HFF-Myc (cell line): ENCODE measurements at regions not wholly inside any gene's neighbourhood (a gene's known extent, or its start where the extent isn't known, plus 50 kb on each side); places are given as distances from the start of the nearest gene placed in this dataset.

Experiments
- DNase-seq: peaks from one replicate; pipeline ENCODE4 v3.0.0-alpha.2; 2011; ENCODE audit warnings: low read depth; ENCODE audit errors: extremely low read depth
- H3K4me3 ChIP-seq: replicated peaks from 2 replicates; pipeline ENCODE4 v1.5.1; 2011; ENCODE audit warnings: low read depth, mild to moderate bottlenecking, control low read depth, low read length
- CTCF ChIP-seq: IDR thresholded peaks from 2 replicates; pipeline ENCODE4 v1.5.1; 2012; ENCODE audit warnings: mild to moderate bottlenecking, low read depth, low read length, control low read depth; ENCODE audit errors: missing control alignments

GRCh38 chr1:116819081-116819480 lies 64.9 kb downstream of the CD2 start:
- DNase-seq: no peak
- no peak overlapping the region for H3K4me3 ChIP-seq
- TF ChIP-seq CTCF: no peak

- DNase-seq: no peak
- TF ChIP-seq CTCF: no peak
- no peak overlapping the region for H3K4me3 ChIP-seq
Measured at GRCh38 chr1:116820369-116820768, 66.1 kb downstream of the CD2 start.

GRCh38 chr1:116821763-116822162 lies 67.5 kb downstream of the CD2 start:
- no peak overlapping the region for H3K4me3 ChIP-seq
- TF ChIP-seq CTCF: no peak
- DNase-seq: no peak

- no peak for DNase-seq
- H3K4me3 ChIP-seq: no peak overlapping the region
- no peak for TF ChIP-seq CTCF
Measured at GRCh38 chr1:116824631-116825206, 70.5 kb downstream of the CD2 start.

- no peak for TF ChIP-seq CTCF
- H3K4me3 ChIP-seq: no peak overlapping the region
- DNase-seq: no peak
Measured at GRCh38 chr1:116825207-116825719, 71.0 kb downstream of the CD2 start.

- TF ChIP-seq CTCF: no peak
- no peak for DNase-seq
- no peak overlapping the region for H3K4me3 ChIP-seq
Measured at GRCh38 chr1:116825720-116826438, 71.6 kb downstream of the CD2 start.
